Mammary epithelial cell (primary cell): ENCODE measurements at regions not wholly inside any gene's neighbourhood (a gene's known extent, or its start where the extent isn't known, plus 50 kb on each side); places are given as distances from the start of the nearest gene placed in this dataset.

Experiments used
- CTCF ChIP-seq, 2 donors: IDR thresholded peaks in 1 of 2; conservative IDR thresholded peaks in 1 of 2; 2 replicates each; pipeline ENCODE4 v1.5.1; 2011 to 2012; ENCODE audit warnings: inconsistent platforms in 2 of 2, low read length in 2 of 2, mild to moderate bottlenecking in 2 of 2, control low read depth in 1 of 2, low read depth in 1 of 2; ENCODE audit not compliant: insufficient read depth in 1 of 2; ENCODE audit errors: extremely low read depth in 1 of 2
- EZH2 ChIP-seq: IDR thresholded peaks from 2 replicates; pipeline ENCODE4 v1.6.1; 2012; ENCODE audit warnings: low read length, inconsistent platforms, borderline replicate concordance

GRCh38 chr4:126753592-126753991 lies 879.2 kb upstream of the INTU start:
- TF ChIP-seq CTCF (conservative IDR thresholded peaks at IDR 0.05 in 1 of 2, IDR thresholded peaks at IDR 0.05 in 1 of 2; ENCODE audit: extremely low read depth in 1 of 2, insufficient read depth in 1 of 2, low read depth in 1 of 2, low read length in 2 of 2) (no peak), EZH2 (no peak)
